Hepatocyte (in vitro differentiated cells): ENCODE measurements at regions not wholly inside any gene's neighbourhood (a gene's known extent, or its start where the extent isn't known, plus 50 kb on each side); places are given as distances from the start of the nearest gene placed in this dataset.

Experiments used
- DNase-seq: peaks from one replicate; pipeline ENCODE4 v3.0.0-alpha.2; 2016; ENCODE audit warnings: low spot score
- H2AFZ ChIP-seq: fragments of 200-600 bp; sonication (generic); 2 replicates; pipeline ENCODE4 v1.6.0; 2016; ENCODE audit warnings: antibody characterized with exemption, mild to moderate bottlenecking
- H3K27ac ChIP-seq: fragments of 200-600 bp; sonication (generic); 2 replicates; pipeline ENCODE4 v1.5.1; 2016; ENCODE audit warnings: mild to moderate bottlenecking
- H3K27me3 ChIP-seq: fragments of 200-600 bp; sonication (generic); 2 replicates; pipeline ENCODE4 v1.6.1; 2016
- H3K36me3 ChIP-seq: fragments of 200-600 bp; sonication (generic); replicated peaks from 2 replicates; pipeline ENCODE4 v1.5.1; 2016; ENCODE audit warnings: low read depth; ENCODE audit not compliant: insufficient read depth
- H3K4me1 ChIP-seq: fragments of 200-600 bp; sonication (generic); 2 replicates; pipeline ENCODE4 v1.5.1; 2016; ENCODE audit warnings: mild to moderate bottlenecking, moderate library complexity; ENCODE audit not compliant: insufficient read depth
- H3K4me2 ChIP-seq: fragments of 200-600 bp; sonication (generic); 2 replicates; pipeline ENCODE4 v1.6.0; 2016
- H3K4me3 ChIP-seq: fragments of 200-600 bp; sonication (generic); 2 replicates; pipeline ENCODE4 v1.5.1; 2016; ENCODE audit warnings: mild to moderate bottlenecking
- H3K79me2 ChIP-seq: fragments of 200-600 bp; sonication (generic); 2 replicates; pipeline ENCODE4 v1.6.0; 2017; ENCODE audit warnings: mild to moderate bottlenecking
- H3K9me2 ChIP-seq: fragments of 200-600 bp; sonication (generic); replicated peaks from 2 replicates; pipeline ENCODE4 v1.6.0; 2017; ENCODE audit warnings: mild to moderate bottlenecking; ENCODE audit not compliant: insufficient read depth
- H3K9me3 ChIP-seq: fragments of 200-600 bp; sonication (generic); 2 replicates; pipeline ENCODE4 v1.5.1; 2016; ENCODE audit warnings: low read depth, mild to moderate bottlenecking
- H4K20me1 ChIP-seq: fragments of 200-600 bp; sonication (generic); 2 replicates; pipeline ENCODE4 v1.6.0; 2016; ENCODE audit warnings: mild to moderate bottlenecking; ENCODE audit not compliant: insufficient read depth, poor library complexity, severe bottlenecking
- CTCF ChIP-seq: fragments of 200-600 bp; sonication (generic); IDR thresholded peaks from 2 replicates; pipeline ENCODE4 v1.5.1; 2016; ENCODE audit warnings: antibody characterized with exemption, mild to moderate bottlenecking; ENCODE audit not compliant: poor library complexity
- EZH2 ChIP-seq: fragments of 200-600 bp; sonication (generic); IDR thresholded peaks from 2 replicates; pipeline ENCODE4 v1.6.1; 2016; ENCODE audit warnings: antibody characterized with exemption, mild to moderate bottlenecking, borderline replicate concordance
- EZH2phosphoT487 ChIP-seq: fragments of 200-600 bp; sonication (generic); IDR thresholded peaks from one replicate; pipeline ENCODE4 v1.6.1; 2018; ENCODE audit warnings: antibody characterized with exemption, mild to moderate bottlenecking, low read depth, moderate library complexity; ENCODE audit not compliant: unreplicated experiment, severe bottlenecking
- WGBS: methylation state at CpG from one replicate; pipeline ENCODE4 v1.1.6; 2016; ENCODE audit warnings: low lambda C conversion rate; ENCODE audit errors: missing lambda C conversion rate; 5-methylcytosine and 5-hydroxymethylcytosine counted together

- TF ChIP-seq CTCF (no peak), EZH2 (no peak), EZH2phosphoT487 (no peak)
- H3K36me3 ChIP-seq = no peaks in the 10 kb centered on the region
- no peak overlapping the region for H3K27ac ChIP-seq
- no peaks in the 10 kb centered on the region for H3K79me2 ChIP-seq
- no peaks in the 10 kb centered on the region for H3K27me3 ChIP-seq
- no peaks in the 10 kb centered on the region for H3K9me2 ChIP-seq
- no peak overlapping the region for H3K4me3 ChIP-seq
- no peaks in the 10 kb centered on the region for H4K20me1 ChIP-seq
- no peak for DNase-seq
- no peaks in the 10 kb centered on the region for H3K9me3 ChIP-seq
- H2AFZ ChIP-seq = no peak overlapping the region
- H3K4me2 ChIP-seq = no peak overlapping the region
- H3K4me1 ChIP-seq = no peaks in the 10 kb centered on the region
Observed at GRCh38 chr1:98147280-98147679, 226.4 kb upstream of the DPYD start.

GRCh38 chr1:98145655-98146054 lies 224.8 kb upstream of the DPYD start:
- Histone ChIP-seq H3K27ac (no peak overlapping the region), H3K9me3 (no peaks in the 10 kb centered on the region), H3K4me3 (no peak overlapping the region), H3K4me2 (no peak overlapping the region), H3K36me3 (no peaks in the 10 kb centered on the region), H4K20me1 (no peaks in the 10 kb centered on the region), H3K9me2 (no peaks in the 10 kb centered on the region), H2AFZ (no peak overlapping the region), H3K27me3 (no peaks in the 10 kb centered on the region), H3K4me1 (no peaks in the 10 kb centered on the region), H3K79me2 (no peaks in the 10 kb centered on the region)
- no peak for DNase-seq
- 96% methylated on average over 2 of the region's 2 CpGs for WGBS
- TF ChIP-seq EZH2phosphoT487 (no peak), EZH2 (no peak), CTCF (no peak)

- DNase-seq = no peak
- H2AFZ ChIP-seq = no peak overlapping the region
- H3K4me2 ChIP-seq = no peak overlapping the region
- H3K36me3 ChIP-seq = no peaks in the 10 kb centered on the region
- H3K27ac ChIP-seq = no peak overlapping the region
- no peaks in the 10 kb centered on the region for H3K4me1 ChIP-seq
- no peaks in the 10 kb centered on the region for H4K20me1 ChIP-seq
- 68% methylated on average over 2 of the region's 2 CpGs for WGBS
- H3K4me3 ChIP-seq = no peak overlapping the region
- H3K27me3 ChIP-seq = no peaks in the 10 kb centered on the region
- TF ChIP-seq CTCF (no peak), EZH2 (no peak), EZH2phosphoT487 (no peak)
- H3K9me2 ChIP-seq = no peaks in the 10 kb centered on the region
- H3K79me2 ChIP-seq = no peaks in the 10 kb centered on the region
- H3K9me3 ChIP-seq = no peaks in the 10 kb centered on the region
Observed at GRCh38 chr1:98143403-98143802, 222.6 kb upstream of the DPYD start.

- H3K27me3 ChIP-seq = no peaks in the 10 kb centered on the region
- H3K4me3 ChIP-seq = no peak overlapping the region
- no peak for TF ChIP-seq EZH2
- no peak for TF ChIP-seq EZH2phosphoT487
- TF ChIP-seq CTCF = no peak
- no peak overlapping the region for H3K4me2 ChIP-seq
- no peak overlapping the region for H3K27ac ChIP-seq
- WGBS = 87% methylated on average over 4 of the region's 4 CpGs
- H3K9me3 ChIP-seq = no peaks in the 10 kb centered on the region
- H3K4me1 ChIP-seq = no peaks in the 10 kb centered on the region
- H3K9me2 ChIP-seq = no peaks in the 10 kb centered on the region
- no peaks in the 10 kb centered on the region for H4K20me1 ChIP-seq
- H3K79me2 ChIP-seq = no peaks in the 10 kb centered on the region
- H2AFZ ChIP-seq = no peak overlapping the region
- no peak for DNase-seq
- H3K36me3 ChIP-seq = no peaks in the 10 kb centered on the region
Observed at GRCh38 chr1:98133131-98133530, 212.3 kb upstream of the DPYD start.
